Colonic mucosa (tissue), 4 donors: ENCODE measurements at regions not wholly inside any gene's neighbourhood (a gene's known extent, or its start where the extent isn't known, plus 50 kb on each side); places are given as distances from the start of the nearest gene placed in this dataset.

ENCODE experiments used
- DNase-seq: peaks from one replicate; pipeline ENCODE4 v3.0.0-alpha.2; 2020
- H3K27ac ChIP-seq: fragments of 200-600 bp; one replicate; pipeline ENCODE4 v1.8.0; 2021
- H3K27me3 ChIP-seq: fragments of 200-600 bp; one replicate; pipeline ENCODE4 v1.8.0; 2021
- H3K36me3 ChIP-seq: fragments of 200-600 bp; one replicate; pipeline ENCODE4 v1.8.0; 2021
- H3K4me1 ChIP-seq: fragments of 200-600 bp; one replicate; pipeline ENCODE4 v1.8.0; 2021; ENCODE audit warnings: mild to moderate bottlenecking
- H3K4me3 ChIP-seq: fragments of 200-600 bp; one replicate; pipeline ENCODE4 v1.8.0; 2021
- H3K9ac ChIP-seq, 2 donors: one replicate each; pipeline ENCODE4 v1.7.0; 2013; ENCODE audit warnings: control low read depth in 2 of 2, low read depth in 2 of 2, low read length in 2 of 2
- H3K9me3 ChIP-seq: fragments of 200-600 bp; one replicate; pipeline ENCODE4 v1.8.0; 2021
- CTCF ChIP-seq: fragments of 200-600 bp; IDR thresholded peaks from one replicate; pipeline ENCODE4 v1.8.0; 2022; ENCODE audit warnings: antibody characterized with exemption, mild to moderate bottlenecking
- intact Hi-C: fragments of 100-400 bp; cut with DNase I; formaldehyde crosslinking; loops from one replicate; pipeline ENCODE4 v1.14.1; 2022
- donor health status: healthy.
- donor health status: DM: no; HTN: no; CAD: no.
- donor health status: DM: no; HTN: no; CAD: no.

- intact Hi-C loops: no loop called here
- no peak for TF ChIP-seq CTCF
- no peaks in the 10 kb centered on the region for H3K36me3 ChIP-seq
- H3K27me3 ChIP-seq: no peaks in the 10 kb centered on the region
- DNase-seq: no peak
- no peak overlapping the region for H3K4me3 ChIP-seq
- no peak overlapping the region for H3K9ac ChIP-seq
- no peak overlapping the region for H3K27ac ChIP-seq
- no peaks in the 10 kb centered on the region for H3K9me3 ChIP-seq
- H3K4me1 ChIP-seq: no peaks in the 10 kb centered on the region
These were observed 54.7 kb upstream of the ALDH1B1 start for GRCh38 chr9:38337706-38338264.

- H3K36me3 ChIP-seq: no peaks in the 10 kb centered on the region
- TF ChIP-seq CTCF: no peak
- intact Hi-C loops: no loop called here
- no peaks in the 10 kb centered on the region for H3K27me3 ChIP-seq
- no peaks in the 10 kb centered on the region for H3K4me1 ChIP-seq
- DNase-seq: no peak
- H3K27ac ChIP-seq: no peak overlapping the region
- no peak overlapping the region for H3K4me3 ChIP-seq
- H3K9me3 ChIP-seq: no peaks in the 10 kb centered on the region
- no peak overlapping the region for H3K9ac ChIP-seq
These were observed 55.3 kb upstream of the ALDH1B1 start for GRCh38 chr9:38337181-38337580.

- no peak for TF ChIP-seq CTCF
- Histone ChIP-seq H3K27ac (no peak overlapping the region), H3K36me3 (no peaks in the 10 kb centered on the region), H3K9me3 (no peaks in the 10 kb centered on the region), H3K27me3 (no peaks in the 10 kb centered on the region), H3K4me1 (no peaks in the 10 kb centered on the region), H3K9ac (no peak overlapping the region), H3K4me3 (no peak overlapping the region)
- intact Hi-C loops: no loop called here
- no peak for DNase-seq
These were observed 56.2 kb upstream of the ALDH1B1 start for GRCh38 chr9:38336341-38336740.

GRCh38 chr9:38335686-38336085 is 56.8 kb upstream of the ALDH1B1 start:
- Histone ChIP-seq H3K4me3 (no peak overlapping the region), H3K9ac (no peak overlapping the region), H3K36me3 (no peaks in the 10 kb centered on the region), H3K4me1 (no peaks in the 10 kb centered on the region), H3K27me3 (no peaks in the 10 kb centered on the region), H3K27ac (no peak overlapping the region), H3K9me3 (no peaks in the 10 kb centered on the region)
- no peak for TF ChIP-seq CTCF
- intact Hi-C loops: no loop called here
- DNase-seq: no peak

GRCh38 chr9:38334234-38334633 is 58.3 kb upstream of the ALDH1B1 start:
- H3K9me3 ChIP-seq: no peaks in the 10 kb centered on the region
- no peaks in the 10 kb centered on the region for H3K4me1 ChIP-seq
- H3K4me3 ChIP-seq: no peak overlapping the region
- no peak overlapping the region for H3K27ac ChIP-seq
- no peak overlapping the region for H3K9ac ChIP-seq
- intact Hi-C loops: no loop called here
- no peak for DNase-seq
- no peaks in the 10 kb centered on the region for H3K36me3 ChIP-seq
- no peak for TF ChIP-seq CTCF
- H3K27me3 ChIP-seq: no peaks in the 10 kb centered on the region

- Histone ChIP-seq H3K9ac (no peak overlapping the region), H3K4me3 (no peak overlapping the region), H3K36me3 (no peaks in the 10 kb centered on the region), H3K9me3 (no peaks in the 10 kb centered on the region), H3K27me3 (no peaks in the 10 kb centered on the region), H3K27ac (no peak overlapping the region), H3K4me1 (no peaks in the 10 kb centered on the region)
- intact Hi-C loops: no loop called here
- DNase-seq: no peak
- no peak for TF ChIP-seq CTCF
These were observed 59.5 kb upstream of the ALDH1B1 start for GRCh38 chr9:38333047-38333446.
